ENCODE measurements at regions not wholly inside any gene's neighbourhood (a gene's known extent, or its start where the extent isn't known, plus 50 kb on each side); places are given as distances from the start of the nearest gene placed in this dataset.

GRCh38 chr1:228839656-228840055 is 104.4 kb downstream of the RHOU start:
- DNase-seq, result no peak
- Histone ChIP-seq H2AFZ (ENCODE audit: insufficient read depth, low read depth, low read length, poor library complexity, severe bottlenecking) (no peak overlapping the region), H3K4me2 (replicated peaks; ENCODE audit: extremely low read depth, low read length, poor library complexity, severe bottlenecking) (no peak overlapping the region), H3K36me3 (replicated peaks in 1 of 2; ENCODE audit: control insufficient read depth in 1 of 2, insufficient read depth in 2 of 2, low read length in 2 of 2) (no peaks in the 10 kb centered on the region), H3K27me3 (ENCODE audit: control insufficient read depth in 2 of 2, insufficient read depth in 2 of 2, low read length in 2 of 2) (no peaks in the 10 kb centered on the region), H3K4me1 (ENCODE audit: control insufficient read depth in 1 of 2, insufficient read depth in 2 of 2, low read length in 2 of 2) (peaks cover 28 to 36% of the 10 kb centered on the region in 2 donors), H4K20me1 (ENCODE audit: insufficient read depth, low read length) (no peaks in the 10 kb centered on the region), H3K79me2 (ENCODE audit: insufficient read depth, low read length) (no peaks in the 10 kb centered on the region), H3K4me3 (replicated peaks in 1 of 3; ENCODE audit: low read depth in 2 of 3, low read length in 3 of 3) (no peak overlapping the region), H3K27ac (ENCODE audit: low read depth in 1 of 2, low read length in 2 of 2) (peak overlapping the region in 1 of 2 donors; percentile 81), H3K9ac (ENCODE audit: insufficient read depth, low read length, poor library complexity, severe bottlenecking) (no peak overlapping the region), H3K9me3 (replicated peaks in 1 of 2; ENCODE audit: control insufficient read depth in 1 of 2, insufficient read depth in 1 of 2, low read length in 2 of 2) (no peaks in the 10 kb centered on the region)
- TF ChIP-seq CTCF (IDR thresholded peaks at IDR 0.05), result no peak
- H3K27ac Mint-ChIP-seq, result peak overlapping the region in 4 of 7 donors; percentile 43 to 93 (median 62)
- H3K4me3 Mint-ChIP-seq, result no peak overlapping the region
- WGBS (ENCODE audit: insufficient coverage), result 100% methylated on average over 1 of the region's 6 CpGs
- intact Hi-C loops (cut with micrococcal nuclease), result no loop called here
- peaks cover 0 to 3% (median 1%) of the 10 kb centered on the region in 3 donors for H3K27me3 Mint-ChIP-seq (ENCODE audit: low read depth in 3 of 3)
- peaks cover 42% of the 10 kb centered on the region for H3K4me1 Mint-ChIP-seq
- H3K9me3 Mint-ChIP-seq, result peaks cover 0 to 10% (median 5%) of the 10 kb centered on the region in 7 donors
- H3K36me3 Mint-ChIP-seq, result peaks cover 2 to 5% of the 10 kb centered on the region in 2 donors

GRCh38 chr1:228841632-228842031 is 106.4 kb downstream of the RHOU start:
- Histone ChIP-seq H3K4me3 (replicated peaks in 1 of 3; ENCODE audit: low read depth in 2 of 3, low read length in 3 of 3) (no peak overlapping the region), H3K27ac (ENCODE audit: low read depth in 1 of 2, low read length in 2 of 2) (no peak overlapping the region), H4K20me1 (ENCODE audit: insufficient read depth, low read length) (no peaks in the 10 kb centered on the region), H2AFZ (ENCODE audit: insufficient read depth, low read depth, low read length, poor library complexity, severe bottlenecking) (no peak overlapping the region), H3K27me3 (ENCODE audit: control insufficient read depth in 2 of 2, insufficient read depth in 2 of 2, low read length in 2 of 2) (no peaks in the 10 kb centered on the region), H3K4me1 (ENCODE audit: control insufficient read depth in 1 of 2, insufficient read depth in 2 of 2, low read length in 2 of 2) (peaks cover 28 to 36% of the 10 kb centered on the region in 2 donors), H3K79me2 (ENCODE audit: insufficient read depth, low read length) (no peaks in the 10 kb centered on the region), H3K9ac (ENCODE audit: insufficient read depth, low read length, poor library complexity, severe bottlenecking) (no peak overlapping the region), H3K36me3 (replicated peaks in 1 of 2; ENCODE audit: control insufficient read depth in 1 of 2, insufficient read depth in 2 of 2, low read length in 2 of 2) (no peaks in the 10 kb centered on the region), H3K4me2 (replicated peaks; ENCODE audit: extremely low read depth, low read length, poor library complexity, severe bottlenecking) (no peak overlapping the region), H3K9me3 (replicated peaks in 1 of 2; ENCODE audit: control insufficient read depth in 1 of 2, insufficient read depth in 1 of 2, low read length in 2 of 2) (no peaks in the 10 kb centered on the region)
- Mint-ChIP-seq H3K4me3 (no peak overlapping the region), H3K9me3 (peaks cover 0 to 10% (median 5%) of the 10 kb centered on the region in 7 donors), H3K27me3 (ENCODE audit: low read depth in 3 of 3) (no peaks in the 10 kb centered on the region), H3K27ac (peak overlapping the region in 1 of 7 donors; percentile 77), H3K36me3 (peaks cover 2 to 5% of the 10 kb centered on the region in 2 donors), H3K4me1 (peaks cover 40% of the 10 kb centered on the region)
- DNase-seq, result no peak
- intact Hi-C loops (cut with micrococcal nuclease), result no loop called here
- TF ChIP-seq CTCF (IDR thresholded peaks at IDR 0.05), result no peak
- 100% methylated on average over 2 of the region's 4 CpGs for WGBS (ENCODE audit: insufficient coverage)

Data from CD14-positive monocyte (primary cell).